CD4-positive, alpha-beta T cell treated with Interleukin-4 for 1 hour (primary cell): ENCODE measurements at regions not wholly inside any gene's neighbourhood (a gene's known extent, or its start where the extent isn't known, plus 50 kb on each side); places are given as distances from the start of the nearest gene placed in this dataset.
A peak's percentile ranks its signal among the peaks of the same experiment; 100 is the strongest.
"Not testable (repeated sequence)": the region's sequence is repeated elsewhere in the genome, so short reads cannot be mapped to it uniquely, and the experiment has no call there.

Experiments used
- DNase-seq, 2 donors: peaks; one replicate each; pipeline ENCODE4 v3.0.0-alpha.2; 2020 to 2022

- no peak for DNase-seq
Measured at GRCh38 chr2:207416111-207416510, 113.7 kb upstream of the CREB1 start.

GRCh38 chr2:207416900-207417299 is 112.9 kb upstream of the CREB1 start:
- DNase-seq: no peak

GRCh38 chr2:207417301-207417718 is 112.5 kb upstream of the CREB1 start:
- DNase-seq: no peak

GRCh38 chr2:207418419-207418818 is 111.3 kb upstream of the CREB1 start:
- no peak for DNase-seq

GRCh38 chr2:207419331-207419730 is 110.4 kb upstream of the CREB1 start:
- DNase-seq: no peak

- DNase-seq: no peak
Measured at GRCh38 chr2:207421671-207422070, 108.1 kb upstream of the CREB1 start.

- no peak for DNase-seq
Measured at GRCh38 chr2:207422380-207422779, 107.4 kb upstream of the CREB1 start.

GRCh38 chr2:207423886-207424285 is 105.9 kb upstream of the CREB1 start:
- peak; percentile 27 to 29 for DNase-seq

GRCh38 chr2:207427986-207428385 is 101.8 kb upstream of the CREB1 start:
- no peak for DNase-seq

- no peak for DNase-seq
Measured at GRCh38 chr2:207428573-207428972, 101.2 kb upstream of the CREB1 start.

- DNase-seq: no peak
Measured at GRCh38 chr2:207432453-207432852, 97.3 kb upstream of the CREB1 start.

- no peak for DNase-seq
Measured at GRCh38 chr2:207434306-207434705, 95.5 kb upstream of the CREB1 start.

GRCh38 chr2:207434899-207435465 is 94.8 kb upstream of the CREB1 start:
- no peak for DNase-seq

GRCh38 chr2:207437136-207437523 is 92.6 kb upstream of the CREB1 start:
- DNase-seq: no peak

GRCh38 chr2:207437524-207438143 is 92.1 kb upstream of the CREB1 start:
- no peak for DNase-seq

- DNase-seq: no peak
Measured at GRCh38 chr2:207438414-207439126, 91.2 kb upstream of the CREB1 start.

- DNase-seq: not testable (repeated sequence)
Measured at GRCh38 chr2:207439881-207440280, 89.9 kb upstream of the CREB1 start.

GRCh38 chr2:207444756-207445155 is 85.0 kb upstream of the CREB1 start:
- DNase-seq: no peak

GRCh38 chr2:207446653-207447052 is 83.1 kb upstream of the CREB1 start:
- DNase-seq: no peak

GRCh38 chr2:207448006-207448405 is 81.8 kb upstream of the CREB1 start:
- DNase-seq: no peak

- no peak for DNase-seq
Measured at GRCh38 chr2:207449642-207450165, 80.1 kb upstream of the CREB1 start.

GRCh38 chr2:207450186-207450585 is 79.6 kb upstream of the CREB1 start:
- DNase-seq: no peak

GRCh38 chr2:207458582-207458981 is 71.2 kb upstream of the CREB1 start:
- DNase-seq: no peak
